Mesenchymal stem cell (in vitro differentiated cells and primary cell): ENCODE measurements at regions not wholly inside any gene's neighbourhood (a gene's known extent, or its start where the extent isn't known, plus 50 kb on each side); places are given as distances from the start of the nearest gene placed in this dataset.

Experiments
- DNase-seq: peaks from one replicate; pipeline ENCODE4 v3.0.0-alpha.2; 2013
- H2AFZ ChIP-seq: one replicate; pipeline ENCODE4 v1.6.1; 2013; ENCODE audit warnings: low read depth, mild to moderate bottlenecking, control low read depth, inconsistent platforms, low read length, moderate library complexity
- H2AK5ac ChIP-seq: 2 replicates; pipeline ENCODE4 v1.6.1; 2013; ENCODE audit warnings: low read length, moderate library complexity, mild to moderate bottlenecking, inconsistent platforms; ENCODE audit not compliant: severe bottlenecking
- H2BK120ac ChIP-seq: one replicate; pipeline ENCODE4 v1.6.1; 2013; ENCODE audit warnings: low read depth, mild to moderate bottlenecking, inconsistent platforms, low read length, moderate library complexity
- H2BK12ac ChIP-seq, 2 experiments: one replicate each; pipeline ENCODE4 v1.6.1; 2013; ENCODE audit warnings: inconsistent platforms in 2 of 2, low read length in 2 of 2, mild to moderate bottlenecking in 2 of 2, moderate library complexity in 2 of 2, control low read depth in 1 of 2
- H2BK15ac ChIP-seq: one replicate; pipeline ENCODE4 v1.6.1; 2013; ENCODE audit warnings: mild to moderate bottlenecking, low read depth, inconsistent platforms; ENCODE audit not compliant: poor library complexity, severe bottlenecking
- H2BK5ac ChIP-seq: 2 replicates; pipeline ENCODE4 v1.6.1; 2013; ENCODE audit warnings: low read depth, mild to moderate bottlenecking, low read length, control low read depth, inconsistent platforms; ENCODE audit not compliant: poor library complexity, severe bottlenecking
- H3K14ac ChIP-seq, 2 experiments: one replicate each; pipeline ENCODE4 v1.6.1; 2013; ENCODE audit warnings: inconsistent platforms in 2 of 2, low read length in 2 of 2, control low read depth in 1 of 2, mild to moderate bottlenecking in 1 of 2, moderate library complexity in 1 of 2
- H3K18ac ChIP-seq, 2 experiments: one replicate each; pipeline ENCODE4 v1.6.1; 2013; ENCODE audit warnings: inconsistent platforms in 2 of 2, low read length in 2 of 2, control low read depth in 1 of 2, low read depth in 1 of 2, mild to moderate bottlenecking in 1 of 2
- H3K23ac ChIP-seq, 2 experiments: one replicate each; pipeline ENCODE4 v1.6.1; 2013; ENCODE audit warnings: inconsistent platforms in 2 of 2, low read length in 2 of 2, mild to moderate bottlenecking in 2 of 2, moderate library complexity in 2 of 2, control low read depth in 1 of 2
- H3K27ac ChIP-seq: 2 replicates; pipeline ENCODE4 v1.5.1; 2013; ENCODE audit warnings: mild to moderate bottlenecking, moderate library complexity, low read length, control low read depth, inconsistent platforms; ENCODE audit not compliant: poor library complexity, severe bottlenecking
- H3K27me3 ChIP-seq, 2 experiments: 2 replicates each; pipeline versions ENCODE4 v1.6.1 to v1.7.0; 2013; ENCODE audit warnings: low read length in 2 of 2, mild to moderate bottlenecking in 2 of 2, moderate library complexity in 2 of 2, control low read depth in 1 of 2, inconsistent platforms in 1 of 2; ENCODE audit not compliant: control insufficient read depth in 1 of 2, insufficient read depth in 1 of 2
- H3K36me3 ChIP-seq, 2 experiments: 2 replicates each; pipeline versions ENCODE4 v1.6.1 to v1.7.0; 2013; ENCODE audit warnings: low read length in 2 of 2, control low read depth in 1 of 2, inconsistent platforms in 1 of 2, low read depth in 1 of 2, mild to moderate bottlenecking in 1 of 2; ENCODE audit not compliant: insufficient read depth in 2 of 2, control insufficient read depth in 1 of 2
- H3K4ac ChIP-seq, 2 experiments: one replicate each; pipeline ENCODE4 v1.6.1; 2013; ENCODE audit warnings: inconsistent platforms in 2 of 2, low read length in 2 of 2, mild to moderate bottlenecking in 2 of 2, moderate library complexity in 2 of 2, control low read depth in 1 of 2, low read depth in 1 of 2
- H3K4me1 ChIP-seq: 2 replicates; pipeline ENCODE4 v1.6.1; 2013; ENCODE audit warnings: low read depth, low read length, control low read depth; ENCODE audit not compliant: control insufficient read depth, insufficient read depth
- H3K4me2 ChIP-seq: 2 replicates; pipeline ENCODE4 v1.6.1; 2013; ENCODE audit warnings: low read length, mild to moderate bottlenecking, inconsistent platforms; ENCODE audit not compliant: poor library complexity, severe bottlenecking
- H3K4me3 ChIP-seq, 2 experiments: 2 replicates each; pipeline versions ENCODE4 v1.5.1 to v1.7.0; 2013; ENCODE audit warnings: low read length in 2 of 2, mild to moderate bottlenecking in 2 of 2, control low read depth in 1 of 2, low read depth in 1 of 2; ENCODE audit not compliant: insufficient read depth in 1 of 2
- H3K79me1 ChIP-seq: replicated peaks from 2 replicates; pipeline ENCODE4 v1.6.1; 2013; ENCODE audit warnings: mild to moderate bottlenecking, control low read depth, low read length, inconsistent platforms; ENCODE audit not compliant: poor library complexity, severe bottlenecking
- H3K9ac ChIP-seq: 2 replicates; pipeline ENCODE4 v1.7.0; 2013; ENCODE audit warnings: mild to moderate bottlenecking, low read length, moderate library complexity
- H3K9me3 ChIP-seq: 2 replicates; pipeline ENCODE4 v1.7.0; 2013; ENCODE audit warnings: mild to moderate bottlenecking, low read length; ENCODE audit not compliant: control insufficient read depth
- H4K8ac ChIP-seq: one replicate; pipeline ENCODE4 v1.6.1; 2013; ENCODE audit warnings: inconsistent platforms, mild to moderate bottlenecking, low read length, moderate library complexity
- H4K91ac ChIP-seq: one replicate; pipeline ENCODE4 v1.6.1; 2013; ENCODE audit warnings: mild to moderate bottlenecking, low read length, inconsistent platforms
- WGBS: methylation state at CpG from one replicate; pipeline ENCODE4 v1.1.7; 2013; ENCODE audit warnings: mixed read lengths; 5-methylcytosine and 5-hydroxymethylcytosine counted together

GRCh38 chr3:83765956-83766355 lies 1192.8 kb upstream of the CADM2 start:
- no peak overlapping the region for H4K8ac ChIP-seq
- WGBS, result no CpG with 5 or more reads among the region's 1 CpG
- no peak overlapping the region for H2BK12ac ChIP-seq
- no peak overlapping the region for H3K14ac ChIP-seq
- no peak overlapping the region for H3K23ac ChIP-seq
- no peak overlapping the region for H2BK5ac ChIP-seq
- H4K91ac ChIP-seq, result no peak overlapping the region
- H2BK120ac ChIP-seq, result no peak overlapping the region
- DNase-seq, result no peak
- no peak overlapping the region for H3K27ac ChIP-seq
- no peak overlapping the region for H2AK5ac ChIP-seq
- no peak overlapping the region for H3K4me2 ChIP-seq
- H3K36me3 ChIP-seq, result no peaks in the 10 kb centered on the region
- no peak overlapping the region for H3K18ac ChIP-seq
- H2BK15ac ChIP-seq, result no peak overlapping the region
- H3K4me1 ChIP-seq, result no peaks in the 10 kb centered on the region
- H3K79me1 ChIP-seq, result no peaks in the 10 kb centered on the region
- H3K4me3 ChIP-seq, result no peak overlapping the region
- no peak overlapping the region for H2AFZ ChIP-seq
- H3K9me3 ChIP-seq, result peaks cover 5% of the 10 kb centered on the region
- no peaks in the 10 kb centered on the region for H3K27me3 ChIP-seq
- H3K9ac ChIP-seq, result no peak overlapping the region
- no peak overlapping the region for H3K4ac ChIP-seq

GRCh38 chr3:83769791-83770663 lies 1188.8 kb upstream of the CADM2 start:
- Histone ChIP-seq H3K23ac (no peak overlapping the region), H2BK5ac (no peak overlapping the region), H2BK120ac (no peak overlapping the region), H3K4me2 (no peak overlapping the region), H2AK5ac (no peak overlapping the region), H3K79me1 (no peaks in the 10 kb centered on the region), H3K36me3 (no peaks in the 10 kb centered on the region), H4K91ac (no peak overlapping the region), H4K8ac (no peak overlapping the region), H3K27ac (no peak overlapping the region), H3K9me3 (peaks cover 4% of the 10 kb centered on the region), H3K27me3 (no peaks in the 10 kb centered on the region), H3K4ac (no peak overlapping the region), H2BK12ac (no peak overlapping the region), H2BK15ac (no peak overlapping the region), H3K4me3 (no peak overlapping the region), H3K18ac (no peak overlapping the region), H2AFZ (no peak overlapping the region), H3K9ac (no peak overlapping the region), H3K14ac (no peak overlapping the region), H3K4me1 (no peaks in the 10 kb centered on the region)
- no peak for DNase-seq
- 77% methylated on average over 17 of the region's 17 CpGs for WGBS

GRCh38 chr3:83770664-83771402 lies 1188.0 kb upstream of the CADM2 start:
- no peak overlapping the region for H3K14ac ChIP-seq
- no peaks in the 10 kb centered on the region for H3K36me3 ChIP-seq
- DNase-seq, result no peak
- no peaks in the 10 kb centered on the region for H3K27me3 ChIP-seq
- H3K4me2 ChIP-seq, result no peak overlapping the region
- no peak overlapping the region for H3K18ac ChIP-seq
- no peak overlapping the region for H2BK5ac ChIP-seq
- no peak overlapping the region for H3K23ac ChIP-seq
- H3K4ac ChIP-seq, result no peak overlapping the region
- no peak overlapping the region for H3K9ac ChIP-seq
- whole genome bisulfite sequencing, result 57% methylated on average over 2 of the region's 7 CpGs
- no peak overlapping the region for H2AFZ ChIP-seq
- H2AK5ac ChIP-seq, result no peak overlapping the region
- no peak overlapping the region for H3K27ac ChIP-seq
- H2BK12ac ChIP-seq, result no peak overlapping the region
- H3K4me1 ChIP-seq, result no peaks in the 10 kb centered on the region
- H3K9me3 ChIP-seq, result peaks cover 4% of the 10 kb centered on the region
- H2BK15ac ChIP-seq, result no peak overlapping the region
- no peak overlapping the region for H4K91ac ChIP-seq
- H2BK120ac ChIP-seq, result no peak overlapping the region
- no peak overlapping the region for H4K8ac ChIP-seq
- no peaks in the 10 kb centered on the region for H3K79me1 ChIP-seq
- no peak overlapping the region for H3K4me3 ChIP-seq

GRCh38 chr3:83802801-83803200 lies 1156.0 kb upstream of the CADM2 start:
- no peaks in the 10 kb centered on the region for H3K27me3 ChIP-seq
- no peaks in the 10 kb centered on the region for H3K36me3 ChIP-seq
- DNase-seq, result no peak
- H4K8ac ChIP-seq, result no peak overlapping the region
- no peak overlapping the region for H3K4me2 ChIP-seq
- H3K14ac ChIP-seq, result no peak overlapping the region
- no peak overlapping the region for H2BK15ac ChIP-seq
- H3K79me1 ChIP-seq, result no peaks in the 10 kb centered on the region
- no peak overlapping the region for H2BK120ac ChIP-seq
- no peak overlapping the region for H2AFZ ChIP-seq
- H3K4me3 ChIP-seq, result no peak overlapping the region
- H2BK5ac ChIP-seq, result no peak overlapping the region
- H3K27ac ChIP-seq, result no peak overlapping the region
- no peak overlapping the region for H3K18ac ChIP-seq
- H2AK5ac ChIP-seq, result no peak overlapping the region
- no peak overlapping the region for H3K23ac ChIP-seq
- H4K91ac ChIP-seq, result no peak overlapping the region
- no peak overlapping the region for H2BK12ac ChIP-seq
- no peak overlapping the region for H3K9ac ChIP-seq
- H3K4me1 ChIP-seq, result no peaks in the 10 kb centered on the region
- 97% methylated on average over 2 of the region's 2 CpGs for WGBS
- H3K4ac ChIP-seq, result no peak overlapping the region
- H3K9me3 ChIP-seq, result peaks cover 8% of the 10 kb centered on the region
